Activated B cell treated with CpG ODN at 0.5 μM for 24 hours (primary cell): ENCODE measurements at regions not wholly inside any gene's neighbourhood (a gene's known extent, or its start where the extent isn't known, plus 50 kb on each side); places are given as distances from the start of the nearest gene placed in this dataset.

Source experiments
- ATAC-seq: fragments of 200-7000 bp; cut with Tn5 transposase; one replicate; pipeline ENCODE4 v1.10.0; 2021; ENCODE audit warnings: low read depth, mild to moderate bottlenecking, moderate library complexity
- CTCF ChIA-PET: fragments of 350-600 bp; sonication (Branson Sonifier 250); formaldehyde crosslinking; loops from one replicate; lab custom pipeline; 2021; ENCODE audit warnings: antibody characterized with exemption; lab: Charles Lee
- POLR2A ChIA-PET: fragments of 350-600 bp; sonication (Branson Sonifier 250); formaldehyde crosslinking; loops from one replicate; lab custom pipeline; 2021; ENCODE audit warnings: antibody characterized with exemption; lab: Charles Lee
- DNase-seq: peaks from one replicate; pipeline ENCODE4 v3.0.0; 2022
- H3K27ac Mint-ChIP-seq: one replicate; pipeline ENCODE4 v1.8.0; 2020; ENCODE audit warnings: mixed read lengths
- H3K27me3 Mint-ChIP-seq: one replicate; pipeline ENCODE4 v1.8.0; 2021; ENCODE audit warnings: mixed read lengths
- H3K36me3 Mint-ChIP-seq: one replicate; pipeline ENCODE4 v1.8.0; 2021; ENCODE audit warnings: low read depth, mixed read lengths
- H3K4me1 Mint-ChIP-seq: one replicate; pipeline ENCODE4 v1.8.0; 2021; ENCODE audit warnings: mixed read lengths
- H3K4me3 Mint-ChIP-seq: one replicate; pipeline ENCODE4 v1.8.0; 2020; ENCODE audit warnings: mild to moderate bottlenecking, mixed read lengths
- H3K9me3 Mint-ChIP-seq: one replicate; pipeline ENCODE4 v1.8.0; 2020; ENCODE audit warnings: mixed read lengths
- intact Hi-C: fragments of 100-400 bp; cut with micrococcal nuclease; formaldehyde crosslinking; loops from one replicate; pipeline ENCODE4 v1.15.1; 2024
- TF ChIP-seq, protein P1 (sequence below): fragments of 200-600 bp; IDR thresholded peaks from one replicate; pipeline ENCODE4 v1.8.0; 2022; ENCODE audit warnings: antibody characterized with exemption, mild to moderate bottlenecking

DNA sequence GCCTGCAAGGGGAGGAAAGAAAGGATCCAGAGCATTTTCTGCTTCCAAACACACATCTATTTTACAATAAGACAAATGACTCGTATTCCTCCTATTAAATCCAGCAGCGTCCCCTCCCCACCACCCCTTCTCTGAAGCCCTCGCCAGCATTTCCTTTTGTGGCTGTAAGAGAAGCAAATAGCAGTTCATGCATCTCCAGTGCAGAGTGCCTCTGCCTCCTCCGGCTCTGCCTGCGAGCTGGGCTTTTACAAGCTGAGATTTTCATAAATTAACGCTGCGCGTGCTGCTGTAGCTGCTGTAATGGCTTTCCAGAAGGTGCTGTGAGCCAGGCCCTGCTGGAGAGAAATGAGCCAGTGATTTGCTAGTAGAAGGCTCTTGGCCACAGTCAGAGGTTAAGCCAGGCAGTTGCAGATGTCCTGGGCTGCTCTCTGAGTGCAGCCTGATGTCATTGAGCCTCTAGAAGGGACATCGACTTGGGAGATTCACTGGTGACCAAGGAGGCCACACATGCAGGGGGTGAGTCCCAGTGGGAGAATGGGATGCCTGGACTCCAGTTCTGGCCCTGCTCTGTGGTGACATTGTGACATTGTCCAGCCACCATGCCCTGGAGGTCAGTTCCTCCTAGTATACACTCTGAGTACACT, 134.5 kb upstream of the NAV2 start:
- DNase-seq: no peak
- no peaks in the 10 kb centered on the region for H3K27me3 Mint-ChIP-seq
- no peaks in the 10 kb centered on the region for H3K4me1 Mint-ChIP-seq
- no peaks in the 10 kb centered on the region for H3K36me3 Mint-ChIP-seq
- no peak overlapping the region for H3K27ac Mint-ChIP-seq
- H3K9me3 Mint-ChIP-seq: no peaks in the 10 kb centered on the region
- POLR2A ChIA-PET: no interaction called here
- TF ChIP-seq, protein P1, sequence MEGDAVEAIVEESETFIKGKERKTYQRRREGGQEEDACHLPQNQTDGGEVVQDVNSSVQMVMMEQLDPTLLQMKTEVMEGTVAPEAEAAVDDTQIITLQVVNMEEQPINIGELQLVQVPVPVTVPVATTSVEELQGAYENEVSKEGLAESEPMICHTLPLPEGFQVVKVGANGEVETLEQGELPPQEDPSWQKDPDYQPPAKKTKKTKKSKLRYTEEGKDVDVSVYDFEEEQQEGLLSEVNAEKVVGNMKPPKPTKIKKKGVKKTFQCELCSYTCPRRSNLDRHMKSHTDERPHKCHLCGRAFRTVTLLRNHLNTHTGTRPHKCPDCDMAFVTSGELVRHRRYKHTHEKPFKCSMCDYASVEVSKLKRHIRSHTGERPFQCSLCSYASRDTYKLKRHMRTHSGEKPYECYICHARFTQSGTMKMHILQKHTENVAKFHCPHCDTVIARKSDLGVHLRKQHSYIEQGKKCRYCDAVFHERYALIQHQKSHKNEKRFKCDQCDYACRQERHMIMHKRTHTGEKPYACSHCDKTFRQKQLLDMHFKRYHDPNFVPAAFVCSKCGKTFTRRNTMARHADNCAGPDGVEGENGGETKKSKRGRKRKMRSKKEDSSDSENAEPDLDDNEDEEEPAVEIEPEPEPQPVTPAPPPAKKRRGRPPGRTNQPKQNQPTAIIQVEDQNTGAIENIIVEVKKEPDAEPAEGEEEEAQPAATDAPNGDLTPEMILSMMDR: no peak
- no peak for ATAC-seq
- CTCF ChIA-PET: no interaction called here
- H3K4me3 Mint-ChIP-seq: no peak overlapping the region
- intact Hi-C loops: no loop called here

DNA sequence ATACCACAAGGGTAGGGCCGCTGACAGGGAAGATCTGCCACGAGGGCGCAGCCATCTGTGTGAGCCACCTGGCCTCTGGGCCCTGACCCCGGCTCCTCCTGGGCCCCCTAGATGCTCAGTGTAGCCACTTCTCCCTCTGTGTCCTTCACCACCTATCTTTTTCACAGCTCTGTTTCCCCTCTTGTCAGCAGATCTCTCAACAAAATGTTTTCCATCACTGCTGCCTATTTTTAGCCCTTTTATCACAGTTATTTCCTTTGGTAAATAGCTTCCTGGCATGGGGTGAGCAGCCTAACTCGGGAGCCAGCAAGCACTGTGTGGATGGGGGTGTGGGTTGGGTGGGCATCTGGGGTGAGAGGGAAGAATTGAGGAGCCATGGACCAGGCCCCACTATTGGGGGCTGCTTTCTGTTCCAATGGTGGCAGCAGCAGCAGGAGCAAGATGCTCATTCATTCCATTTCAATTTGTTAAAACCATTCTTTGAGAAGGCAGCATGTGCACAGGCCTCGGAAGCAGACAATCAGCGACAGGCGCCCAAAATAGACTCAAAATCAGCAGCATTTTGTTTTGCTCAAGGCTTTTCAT, 135.2 kb upstream of the NAV2 start:
- ChIA-PET CTCF (no interaction called here), POLR2A (no interaction called here)
- intact Hi-C loops: no loop called here
- Mint-ChIP-seq H3K36me3 (no peaks in the 10 kb centered on the region), H3K4me3 (no peak overlapping the region), H3K27me3 (no peaks in the 10 kb centered on the region), H3K27ac (no peak overlapping the region), H3K4me1 (no peaks in the 10 kb centered on the region), H3K9me3 (no peaks in the 10 kb centered on the region)
- no peak for ATAC-seq
- TF ChIP-seq, protein P1: no peak
- DNase-seq: no peak

DNA sequence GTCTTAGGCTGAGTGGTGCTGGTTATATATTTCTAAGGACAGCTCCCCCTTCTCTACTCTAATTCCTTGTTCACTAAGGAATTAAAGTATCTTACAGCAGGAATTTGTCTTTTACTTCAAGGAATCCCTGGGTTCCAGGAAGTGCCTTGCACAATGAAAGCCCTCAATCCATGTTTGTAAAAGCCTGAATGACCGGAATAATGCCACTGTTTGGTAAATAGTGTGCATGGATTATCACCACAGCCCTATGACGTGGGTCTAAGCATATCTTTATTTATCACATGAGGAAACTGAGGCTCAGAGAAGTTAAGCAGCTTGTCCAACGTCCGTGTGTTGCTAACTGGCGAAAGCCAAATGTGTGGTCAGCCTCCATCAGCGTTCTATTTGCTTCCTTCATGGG, 135.7 kb upstream of the NAV2 start:
- no peaks in the 10 kb centered on the region for H3K36me3 Mint-ChIP-seq
- DNase-seq (no peak), ATAC-seq (no peak)
- H3K9me3 Mint-ChIP-seq: no peaks in the 10 kb centered on the region
- intact Hi-C loops: no loop called here
- ChIA-PET POLR2A (no interaction called here), CTCF (no interaction called here)
- TF ChIP-seq, protein P1: no peak
- H3K27ac Mint-ChIP-seq: no peak overlapping the region
- H3K27me3 Mint-ChIP-seq: no peaks in the 10 kb centered on the region
- no peak overlapping the region for H3K4me3 Mint-ChIP-seq
- no peaks in the 10 kb centered on the region for H3K4me1 Mint-ChIP-seq

DNA sequence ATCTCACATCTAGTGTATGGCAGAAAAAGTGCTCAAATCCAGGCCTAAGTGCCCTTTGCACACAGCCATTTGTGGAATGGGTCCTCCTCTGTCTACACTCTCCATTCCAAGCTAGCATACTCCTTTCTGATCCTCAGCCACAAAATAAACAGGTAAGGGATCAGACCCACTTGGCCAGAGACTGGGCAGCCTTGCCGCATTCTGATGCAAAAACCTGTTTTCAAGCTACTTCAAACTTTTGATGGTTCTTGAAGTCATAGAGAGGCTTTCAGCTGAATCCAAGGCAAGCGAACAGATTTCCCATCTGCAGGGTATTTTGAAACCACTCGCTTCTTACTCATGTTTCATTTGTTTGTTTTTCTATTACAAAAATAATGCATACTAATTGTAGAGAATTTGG, 136.6 kb upstream of the NAV2 start:
- ATAC-seq (no peak), DNase-seq (no peak)
- H3K36me3 Mint-ChIP-seq: no peaks in the 10 kb centered on the region
- peaks cover under 1% of the 10 kb centered on the region for H3K9me3 Mint-ChIP-seq
- no peak overlapping the region for H3K4me3 Mint-ChIP-seq
- intact Hi-C loops: no loop called here
- TF ChIP-seq, protein P1: no peak
- H3K27ac Mint-ChIP-seq: no peak overlapping the region
- no peaks in the 10 kb centered on the region for H3K4me1 Mint-ChIP-seq
- ChIA-PET POLR2A (interaction anchor here (0.6 kb wide), 1 partner anchor 697 kb away, joined by 3 read pairs; no protein-coding TSS in a partner anchor), CTCF (interaction anchor here (0.7 kb wide), 1 partner anchor 13 kb away, joined by 3 read pairs; no protein-coding TSS in a partner anchor)
- H3K27me3 Mint-ChIP-seq: no peaks in the 10 kb centered on the region

DNA sequence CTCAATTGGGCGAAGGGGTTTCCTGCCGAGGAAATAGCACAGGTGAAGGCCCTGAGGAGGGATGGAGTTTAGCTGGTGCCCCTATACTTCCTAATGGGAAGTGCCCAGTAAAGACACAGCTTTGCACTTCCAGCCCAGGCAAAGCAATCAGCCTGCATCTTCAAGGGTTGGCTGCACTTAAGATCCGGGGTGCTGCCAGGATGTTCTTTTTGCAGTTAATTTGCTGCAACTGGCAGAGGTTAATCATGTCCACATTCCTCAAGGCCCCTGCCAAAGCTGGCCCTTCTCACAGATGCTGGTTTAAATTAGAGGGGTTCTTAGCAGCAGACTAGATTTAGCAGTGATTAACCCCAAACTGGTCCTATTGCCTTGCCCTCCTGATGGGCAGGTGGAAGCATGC, 137.7 kb upstream of the NAV2 start:
- POLR2A ChIA-PET: no interaction called here
- intact Hi-C loops: no loop called here

More for the DNA sequence above, 137.7 kb upstream of the NAV2 start:
- Mint-ChIP-seq H3K27ac (no peak overlapping the region), H3K9me3 (peaks cover 4% of the 10 kb centered on the region), H3K36me3 (no peaks in the 10 kb centered on the region), H3K27me3 (no peaks in the 10 kb centered on the region), H3K4me1 (no peaks in the 10 kb centered on the region), H3K4me3 (no peak overlapping the region)
- CTCF ChIA-PET: interaction anchor here (2.3 kb wide), 1 partner anchor 11 kb away, joined by 13 read pairs; no protein-coding TSS in a partner anchor
- DNase-seq (no peak), ATAC-seq (no peak)
- TF ChIP-seq, protein P1: no peak
